HG02981 (cell line): ENCODE measurements at regions not wholly inside any gene's neighbourhood (a gene's known extent, or its start where the extent isn't known, plus 50 kb on each side); places are given as distances from the start of the nearest gene placed in this dataset.

Experiments used
- ATAC-seq: cut with Tn5 transposase; IDR thresholded peaks from one replicate; pipeline ENCODE4 v1.9.1; 2021; ENCODE audit warnings: mild to moderate bottlenecking, moderate library complexity; ENCODE audit not compliant: unreplicated experiment

- no peak for ATAC-seq
Measured at GRCh38 chr9:8262625-8263622, 463.3 kb upstream of the DMAC1 start.

GRCh38 chr9:8261737-8262136 lies 462.2 kb upstream of the DMAC1 start:
- ATAC-seq = no peak

GRCh38 chr9:8259028-8259427 lies 459.4 kb upstream of the DMAC1 start:
- no peak for ATAC-seq

DNA sequence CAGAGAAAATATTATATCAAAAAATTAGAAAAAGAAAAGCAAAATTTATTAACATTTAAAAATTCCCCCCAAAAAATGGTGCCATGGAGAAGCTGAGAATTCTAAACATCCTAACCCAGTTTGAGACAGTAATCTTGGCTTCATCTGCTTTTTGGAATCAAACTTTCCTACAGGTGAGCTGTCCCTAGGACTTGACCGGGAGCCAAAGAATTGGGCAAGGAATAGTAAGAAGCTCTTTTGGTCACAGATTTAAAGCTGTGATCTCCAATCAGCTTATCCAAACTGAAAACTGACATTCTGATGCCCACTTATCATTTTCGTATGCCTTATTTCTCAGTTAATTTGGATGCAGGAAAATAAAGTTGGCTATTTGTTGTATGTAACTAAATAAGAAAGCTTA lies 457.3 kb upstream of the DMAC1 start:
- no peak for ATAC-seq

GRCh38 chr9:8255850-8256249 lies 456.3 kb upstream of the DMAC1 start:
- ATAC-seq = no peak

- no peak for ATAC-seq
Measured at GRCh38 chr9:8254541-8254940, 455.0 kb upstream of the DMAC1 start.

DNA sequence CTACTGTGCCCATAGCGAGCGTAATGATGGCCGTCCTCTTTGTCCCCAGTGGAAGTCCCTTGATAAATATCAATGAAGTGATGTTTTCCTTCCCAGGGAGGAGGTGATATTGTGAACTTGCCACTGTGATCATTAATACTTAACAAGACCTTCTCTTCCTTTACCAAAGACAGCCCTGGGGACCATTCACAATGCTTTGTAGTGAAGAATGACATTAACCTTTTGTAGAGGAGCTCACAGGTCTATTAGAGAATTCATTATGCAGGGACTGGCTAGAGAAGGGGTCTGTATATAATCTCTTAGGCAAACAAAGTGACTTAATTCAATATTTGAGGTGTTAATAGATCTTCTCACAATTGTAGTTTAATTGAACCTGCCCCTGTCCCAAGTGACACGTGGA lies 452.9 kb upstream of the DMAC1 start:
- ATAC-seq = no peak

GRCh38 chr9:8251566-8251965 lies 452.0 kb upstream of the DMAC1 start:
- ATAC-seq = no peak

DNA sequence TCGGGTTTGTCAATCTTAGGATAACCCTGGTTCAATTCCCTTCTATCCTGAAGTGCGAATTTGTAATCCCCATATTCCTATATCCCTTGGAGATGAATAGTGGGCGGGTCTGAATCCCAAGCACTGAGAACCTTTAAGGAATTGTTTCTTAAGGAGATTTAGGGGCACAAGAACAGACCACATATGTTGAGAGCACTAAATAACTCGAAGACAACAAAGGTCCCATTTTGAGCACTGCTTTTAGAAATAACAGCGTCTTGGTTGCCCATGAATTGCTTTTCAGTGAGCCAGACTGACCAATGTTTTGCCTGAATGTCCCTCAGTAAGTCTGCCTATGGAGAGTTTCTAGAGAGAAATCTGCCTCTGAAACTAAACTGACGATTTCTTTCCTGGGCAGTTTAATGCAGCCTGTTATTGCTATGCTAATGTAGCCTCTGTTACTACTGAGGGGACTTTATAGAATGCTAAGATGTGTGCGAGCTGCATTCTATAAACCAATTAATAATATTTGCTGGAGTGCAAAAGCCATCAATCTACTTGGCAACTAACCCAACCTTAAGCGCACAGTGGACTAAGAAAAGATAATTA lies 445.0 kb upstream of the DMAC1 start:
- no peak for ATAC-seq

DNA sequence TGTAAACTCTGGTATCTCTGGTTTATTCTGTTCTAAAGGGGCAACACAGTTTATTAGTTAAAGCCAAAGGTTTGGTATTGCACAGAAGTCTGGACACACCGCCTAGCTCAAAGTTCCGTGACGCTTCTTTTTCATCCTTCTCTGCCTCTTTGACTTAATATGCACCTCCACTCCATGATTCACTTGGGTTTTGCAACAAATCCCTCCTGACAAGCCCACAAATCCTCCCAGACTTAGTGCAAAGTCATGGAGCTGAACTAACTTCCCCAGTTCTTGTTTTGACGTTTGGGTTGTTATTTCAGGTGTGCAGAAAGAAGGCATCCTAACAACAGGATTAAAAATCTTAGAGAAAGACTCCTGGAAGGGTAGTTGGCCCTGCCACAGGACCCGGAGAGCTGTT lies 441.6 kb upstream of the DMAC1 start:
- no peak for ATAC-seq

DNA sequence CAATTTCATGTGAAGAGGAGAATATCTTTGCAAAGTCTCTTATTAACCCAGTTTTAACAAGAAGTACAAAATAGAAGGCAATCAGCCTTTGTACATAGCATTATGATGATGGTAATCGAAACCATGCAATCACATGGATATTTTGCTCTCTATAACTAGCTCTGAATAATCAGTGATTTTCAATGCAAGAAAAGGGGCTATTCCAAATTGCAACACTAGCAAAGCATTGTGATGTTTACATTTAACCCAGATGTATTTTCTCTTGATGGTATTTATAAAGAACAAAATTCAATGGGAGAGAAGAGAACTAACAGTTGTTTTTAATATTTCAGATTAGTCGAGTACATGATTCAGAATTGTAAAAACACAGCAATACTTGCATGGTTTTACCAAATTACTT lies 437.5 kb upstream of the DMAC1 start:
- ATAC-seq = no peak

DNA sequence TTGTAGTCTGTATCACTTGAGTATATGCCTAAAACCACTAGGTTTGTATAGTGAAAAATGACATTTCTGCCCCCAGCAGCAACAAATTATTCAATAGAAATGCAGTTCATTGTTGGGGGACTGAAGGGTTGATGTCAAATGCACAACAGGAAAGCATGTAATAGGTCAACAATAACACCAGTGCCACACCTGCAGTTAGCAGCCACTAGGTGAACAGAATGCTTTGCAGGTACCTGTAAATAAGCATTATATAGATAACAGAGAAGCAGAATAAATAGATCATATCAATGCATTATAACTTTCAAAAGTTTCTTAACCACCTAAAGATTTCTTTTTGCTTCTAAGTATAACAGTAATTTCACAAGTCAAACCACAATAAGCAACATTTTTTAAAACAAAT lies 435.9 kb upstream of the DMAC1 start:
- ATAC-seq = no peak

- ATAC-seq = no peak
Measured at GRCh38 chr9:8234316-8234715, 434.7 kb upstream of the DMAC1 start.

DNA sequence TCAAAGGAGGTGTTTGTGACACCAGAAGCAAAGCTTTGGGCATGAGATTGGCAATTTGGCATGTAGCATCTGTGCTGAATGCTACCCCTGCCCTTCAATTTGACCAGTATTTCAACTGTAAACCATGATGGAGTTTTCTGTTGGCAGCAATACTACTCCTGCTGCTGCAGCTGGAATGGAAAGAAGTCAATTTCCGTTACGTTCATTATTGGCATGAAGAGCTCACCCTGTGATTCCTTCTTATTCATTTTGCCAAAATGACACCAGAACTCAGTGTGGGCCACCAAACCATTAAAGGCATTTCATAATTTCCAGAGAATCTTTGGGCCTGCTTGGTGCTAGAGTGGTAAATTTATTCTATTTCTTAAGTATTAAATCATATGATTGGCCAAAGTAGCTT lies 433.1 kb upstream of the DMAC1 start:
- no peak for ATAC-seq

GRCh38 chr9:8229226-8229625 lies 429.6 kb upstream of the DMAC1 start:
- ATAC-seq = no peak

DNA sequence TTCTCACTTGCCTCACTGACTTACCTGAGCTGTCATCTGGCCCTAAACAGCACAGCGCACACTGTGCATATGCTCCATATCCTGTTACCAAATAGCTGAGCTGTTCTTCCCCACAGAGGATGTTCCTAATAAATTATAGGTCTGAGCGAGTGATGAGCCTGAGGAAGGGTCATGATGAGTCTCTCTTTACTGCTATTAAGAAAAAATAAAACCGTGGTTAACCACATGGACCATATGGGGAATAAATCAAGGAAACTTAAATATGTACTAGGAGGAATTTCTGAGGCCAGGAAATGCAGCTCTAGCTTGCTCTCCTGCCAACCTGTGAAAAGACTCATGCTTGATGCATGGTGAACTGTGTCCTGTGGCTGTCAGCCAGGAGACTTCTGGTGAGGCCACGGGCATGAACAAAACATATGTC lies 424.8 kb upstream of the DMAC1 start:
- no peak for ATAC-seq

DNA sequence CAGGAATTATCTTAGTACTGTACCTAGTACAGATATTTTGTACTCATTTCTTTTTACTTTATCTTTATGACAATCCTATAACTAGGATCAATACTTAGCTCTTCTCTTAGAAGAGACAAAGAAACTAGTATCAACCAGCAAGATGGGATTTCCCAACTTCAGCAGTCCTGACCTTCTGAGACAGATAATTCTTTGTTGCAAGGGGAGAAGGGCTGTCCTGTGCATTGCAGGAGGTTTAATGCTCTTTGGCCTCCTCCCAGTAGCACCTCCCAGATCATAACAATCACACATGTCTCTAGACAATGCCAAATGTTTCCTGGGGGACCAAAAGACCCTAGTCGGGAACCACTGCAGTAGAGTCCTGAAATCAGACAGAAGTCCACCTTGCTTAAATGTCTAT lies 424.3 kb upstream of the DMAC1 start:
- no peak for ATAC-seq

DNA sequence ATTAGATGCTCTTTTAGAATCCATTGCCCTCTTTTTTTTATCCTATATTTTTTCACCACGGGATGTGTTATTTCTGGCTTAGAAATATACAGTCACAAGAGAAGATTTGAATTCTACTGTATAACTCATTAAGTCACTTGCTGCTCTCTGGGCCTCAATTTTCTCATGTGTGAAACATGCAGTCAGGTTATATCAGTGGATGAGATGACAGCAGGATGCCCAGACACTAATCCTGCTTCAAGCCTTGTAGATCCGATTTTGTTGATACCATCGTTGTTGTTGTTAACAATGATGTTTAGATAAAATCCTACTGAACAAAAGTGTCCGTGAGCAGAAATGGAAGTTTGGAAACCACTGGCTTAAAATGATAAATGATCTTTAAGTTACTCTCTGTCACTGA lies 421.9 kb upstream of the DMAC1 start:
- no peak for ATAC-seq

- ATAC-seq = no peak
Measured at GRCh38 chr9:8208465-8208864, 408.9 kb upstream of the DMAC1 start.

DNA sequence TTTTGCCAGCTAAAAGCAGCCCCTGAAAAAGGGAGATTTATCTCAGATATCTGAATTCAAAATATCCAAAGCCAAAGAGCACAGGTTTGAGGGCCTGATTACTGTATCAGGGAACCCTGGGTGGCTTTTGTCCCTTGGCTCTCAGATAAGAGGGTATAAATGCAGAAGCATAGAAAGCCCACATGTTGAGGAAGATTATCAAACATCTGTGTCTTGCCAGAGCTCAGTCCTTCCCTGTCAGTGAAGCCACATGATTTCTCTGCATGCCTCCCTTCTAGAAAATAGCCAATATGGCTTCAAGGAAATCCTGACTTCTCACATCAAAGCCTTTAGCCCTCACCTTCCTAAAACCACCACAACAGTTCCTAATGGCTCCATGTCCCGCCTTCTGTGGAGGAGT lies 408.0 kb upstream of the DMAC1 start:
- no peak for ATAC-seq

DNA sequence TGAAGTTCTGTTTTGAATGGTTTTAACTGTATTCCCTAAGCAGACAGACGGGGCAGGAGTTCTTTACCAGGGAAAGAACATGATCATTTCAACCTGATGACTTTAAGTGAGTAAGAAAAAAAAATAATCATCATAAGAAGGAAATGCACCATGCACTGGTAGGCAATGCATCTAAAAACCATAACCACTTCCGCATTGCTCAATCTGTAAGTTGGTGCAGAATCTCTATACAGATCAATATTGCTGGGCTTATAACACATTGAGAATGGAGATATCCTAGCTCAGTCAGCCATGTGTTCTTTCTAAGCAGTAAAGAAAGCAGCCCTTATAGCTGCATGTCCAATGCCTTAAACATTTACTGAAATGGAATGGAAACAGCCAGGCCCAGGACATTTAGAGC lies 407.1 kb upstream of the DMAC1 start:
- ATAC-seq = no peak

DNA sequence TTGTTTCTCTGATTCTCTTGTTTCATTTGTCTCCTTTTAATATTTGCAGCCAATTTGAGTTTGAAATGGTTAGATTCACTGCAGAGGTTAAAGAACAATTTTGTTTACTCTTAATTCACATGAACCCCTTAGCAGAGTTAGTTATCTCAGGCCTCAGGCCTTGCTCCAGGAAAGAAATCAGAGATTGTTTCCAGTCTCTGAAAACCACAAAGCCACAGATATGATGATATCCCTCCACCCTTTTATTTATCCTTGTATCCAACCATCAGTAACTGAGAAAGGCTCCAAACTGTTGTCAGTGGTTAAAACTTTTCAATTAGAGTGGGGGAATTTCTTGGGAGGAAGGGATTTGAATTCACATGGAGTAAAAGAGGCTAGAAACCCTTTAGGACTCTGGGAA lies 406.0 kb upstream of the DMAC1 start:
- ATAC-seq = no peak
